Prostate gland (tissue), 2 donors: ENCODE measurements at regions not wholly inside any gene's neighbourhood (a gene's known extent, or its start where the extent isn't known, plus 50 kb on each side); places are given as distances from the start of the nearest gene placed in this dataset.

Source experiments
- CTCF ChIP-seq, 4 experiments: fragments of 200-600 bp in 2 of 4; fragments of 450-650 bp in 2 of 4; sonication (generic) in 2 of 4; IDR thresholded peaks; 1 replicate in 3 of 4; 2 replicates in 1 of 4; pipeline ENCODE4 v1.5.1; 2016 to 2019; ENCODE audit warnings: antibody characterized with exemption in 4 of 4, mild to moderate bottlenecking in 2 of 4, moderate library complexity in 2 of 4
- POLR2AphosphoS5 ChIP-seq: sonication (generic); formaldehyde crosslinking; IDR thresholded peaks from one replicate; pipeline ENCODE4 v1.6.1; 2017; ENCODE audit warnings: antibody characterized with exemption

DNA sequence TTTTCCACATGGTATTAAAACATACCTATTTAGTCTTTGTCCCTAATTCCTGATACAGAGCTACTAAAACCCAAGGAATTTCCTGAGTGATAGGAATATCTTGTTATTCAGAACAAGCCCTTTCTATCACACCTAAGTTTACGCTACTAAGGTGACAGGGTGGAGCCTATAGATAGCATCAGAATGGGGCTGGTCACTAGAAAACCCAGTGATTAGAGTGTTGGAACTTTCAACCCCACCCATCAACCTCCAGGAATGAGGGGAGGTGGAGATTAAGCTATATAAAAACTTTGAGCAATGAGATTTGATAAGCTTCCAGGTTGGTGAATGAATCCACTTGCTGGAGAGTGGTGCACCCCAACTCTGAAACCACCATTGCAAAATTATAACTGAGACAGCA is 62.1 kb upstream of the RNU6-1 start:
- TF ChIP-seq POLR2AphosphoS5 (no peak), CTCF (IDR thresholded peaks at IDR 0.05) (no peak)
